Mesothelial cell of epicardium (in vitro differentiated cells): ENCODE measurements at regions not wholly inside any gene's neighbourhood (a gene's known extent, or its start where the extent isn't known, plus 50 kb on each side); places are given as distances from the start of the nearest gene placed in this dataset.
A peak's percentile ranks its signal among the peaks of the same experiment; 100 is the strongest.

Experiments
- DNase-seq, 2 experiments: peaks; one replicate each; pipeline ENCODE4 v3.0.0; 2021; ENCODE audit warnings: low spot score in 2 of 2; ENCODE audit not compliant: unreplicated experiment in 2 of 2
- H3K27ac Mint-ChIP-seq: 2 replicates; pipeline ENCODE4 v1.8.0; 2021; ENCODE audit warnings: mixed read lengths
- H3K27me3 Mint-ChIP-seq: 2 replicates; pipeline ENCODE4 v1.8.0; 2021; ENCODE audit warnings: low read depth, mixed read lengths
- H3K36me3 Mint-ChIP-seq: 2 replicates; pipeline ENCODE4 v1.8.0; 2021; ENCODE audit warnings: mixed read lengths
- H3K4me1 Mint-ChIP-seq: 2 replicates; pipeline ENCODE4 v1.8.0; 2021; ENCODE audit warnings: mixed read lengths
- H3K4me3 Mint-ChIP-seq: 2 replicates; pipeline ENCODE4 v1.8.0; 2021; ENCODE audit warnings: mild to moderate bottlenecking, moderate library complexity, mixed read lengths
- H3K9me3 Mint-ChIP-seq: 2 replicates; pipeline ENCODE4 v1.8.0; 2021; ENCODE audit warnings: mixed read lengths
- CTCF ChIP-seq: fragments of 200-600 bp; sonication (generic); IDR thresholded peaks from one replicate; pipeline ENCODE4 v1.5.0; 2021; ENCODE audit warnings: antibody characterized with exemption; ENCODE audit not compliant: unreplicated experiment

GRCh38 chr2:198490748-198491147, 686.4 kb downstream of the PLCL1 start:
- Mint-ChIP-seq H3K27me3 (peaks cover 3% of the 10 kb centered on the region), H3K36me3 (no peaks in the 10 kb centered on the region), H3K27ac (no peak overlapping the region), H3K4me1 (no peaks in the 10 kb centered on the region), H3K4me3 (no peak overlapping the region), H3K9me3 (no peaks in the 10 kb centered on the region)
- no peak for TF ChIP-seq CTCF
- no peak for DNase-seq

- Mint-ChIP-seq H3K36me3 (no peaks in the 10 kb centered on the region), H3K27ac (no peak overlapping the region), H3K9me3 (no peaks in the 10 kb centered on the region), H3K4me1 (no peaks in the 10 kb centered on the region), H3K27me3 (peaks cover 8% of the 10 kb centered on the region), H3K4me3 (no peak overlapping the region)
- DNase-seq = no peak
- no peak for TF ChIP-seq CTCF
Measured at GRCh38 chr2:198488964-198489363, 684.6 kb downstream of the PLCL1 start.

GRCh38 chr2:198483051-198483450, 678.7 kb downstream of the PLCL1 start:
- Mint-ChIP-seq H3K27me3 (peaks cover 14% of the 10 kb centered on the region), H3K4me3 (no peak overlapping the region), H3K36me3 (no peaks in the 10 kb centered on the region), H3K4me1 (peaks cover 12% of the 10 kb centered on the region), H3K9me3 (no peaks in the 10 kb centered on the region), H3K27ac (no peak overlapping the region)
- no peak for TF ChIP-seq CTCF
- DNase-seq = no peak

- Mint-ChIP-seq H3K4me1 (peaks cover 12% of the 10 kb centered on the region), H3K27me3 (peaks cover 9% of the 10 kb centered on the region), H3K27ac (peak overlapping the region; percentile 27), H3K36me3 (no peaks in the 10 kb centered on the region), H3K4me3 (no peak overlapping the region), H3K9me3 (no peaks in the 10 kb centered on the region)
- no peak for DNase-seq
- TF ChIP-seq CTCF = no peak
Measured at GRCh38 chr2:198479065-198479464, 674.7 kb downstream of the PLCL1 start.

GRCh38 chr2:198478361-198478760, 674.0 kb downstream of the PLCL1 start:
- no peaks in the 10 kb centered on the region for H3K36me3 Mint-ChIP-seq
- no peak overlapping the region for H3K4me3 Mint-ChIP-seq
- H3K4me1 Mint-ChIP-seq = peaks cover 12% of the 10 kb centered on the region
- no peaks in the 10 kb centered on the region for H3K9me3 Mint-ChIP-seq
- no peak for TF ChIP-seq CTCF
- peak overlapping the region; percentile 27 for H3K27ac Mint-ChIP-seq
- DNase-seq = no peak
- peaks cover 7% of the 10 kb centered on the region for H3K27me3 Mint-ChIP-seq

- Mint-ChIP-seq H3K27me3 (no peaks in the 10 kb centered on the region), H3K4me3 (no peak overlapping the region), H3K36me3 (no peaks in the 10 kb centered on the region), H3K4me1 (peaks cover 12% of the 10 kb centered on the region), H3K27ac (no peak overlapping the region), H3K9me3 (no peaks in the 10 kb centered on the region)
- no peak for DNase-seq
- TF ChIP-seq CTCF = no peak
Measured at GRCh38 chr2:198476007-198476406, 671.6 kb downstream of the PLCL1 start.
